GM18499 (cell line): ENCODE measurements at regions not wholly inside any gene's neighbourhood (a gene's known extent, or its start where the extent isn't known, plus 50 kb on each side); places are given as distances from the start of the nearest gene placed in this dataset.
"Not testable (repeated sequence)": the region's sequence is repeated elsewhere in the genome, so short reads cannot be mapped to it uniquely, and the experiment has no call there.

Experiments
- ATAC-seq: cut with Tn5 transposase; IDR thresholded peaks from one replicate; pipeline ENCODE4 v1.9.1; 2021; ENCODE audit warnings: moderate number of reproducible peaks; ENCODE audit not compliant: insufficient read depth, unreplicated experiment

- no peak for ATAC-seq
These were observed 107.5 kb downstream of the DCLK3 start for GRCh38 chr3:36656873-36657272.

GRCh38 chr3:36653095-36653494 lies 111.3 kb downstream of the DCLK3 start:
- ATAC-seq = no peak

- no peak for ATAC-seq
These were observed 112.2 kb downstream of the DCLK3 start for GRCh38 chr3:36652104-36652503.

- ATAC-seq = no peak
These were observed 114.1 kb downstream of the DCLK3 start for GRCh38 chr3:36650271-36650671.

GRCh38 chr3:36649125-36649524 lies 115.2 kb downstream of the DCLK3 start:
- ATAC-seq = no peak

GRCh38 chr3:36648241-36649034 lies 115.9 kb downstream of the DCLK3 start:
- peak; percentile 91 for ATAC-seq

- ATAC-seq = no peak
These were observed 116.9 kb downstream of the DCLK3 start for GRCh38 chr3:36647423-36647853.

GRCh38 chr3:36643192-36643591 lies 121.2 kb downstream of the DCLK3 start:
- no peak for ATAC-seq

- no peak for ATAC-seq
These were observed 128.6 kb downstream of the DCLK3 start for GRCh38 chr3:36635731-36636130.

GRCh38 chr3:36633897-36634296 lies 130.5 kb downstream of the DCLK3 start:
- ATAC-seq = not testable (repeated sequence)

- no peak for ATAC-seq
These were observed 131.3 kb downstream of the DCLK3 start for GRCh38 chr3:36633060-36633459.

- ATAC-seq = no peak
These were observed 132.8 kb downstream of the DCLK3 start for GRCh38 chr3:36631549-36631948.

GRCh38 chr3:36615861-36616260 lies 148.5 kb downstream of the DCLK3 start:
- ATAC-seq = no peak

GRCh38 chr3:36606871-36607765 lies 157.2 kb downstream of the DCLK3 start:
- no peak for ATAC-seq

GRCh38 chr3:36603423-36603822 lies 160.9 kb downstream of the DCLK3 start:
- ATAC-seq = no peak

GRCh38 chr3:36600404-36600803 lies 163.9 kb downstream of the DCLK3 start:
- no peak for ATAC-seq
